ENCODE measurements at regions not wholly inside any gene's neighbourhood (a gene's known extent, or its start where the extent isn't known, plus 50 kb on each side); places are given as distances from the start of the nearest gene placed in this dataset.

GRCh38 chr7:113763226-113763625 lies 155.6 kb downstream of the PPP1R3A start:
- no peak for TF ChIP-seq POLR2AphosphoS5 (IDR thresholded peaks at IDR 0.05)
- TF ChIP-seq POLR2A (IDR thresholded peaks at IDR 0.05): no peak
- TF ChIP-seq CTCF (IDR thresholded peaks at IDR 0.05): no peak
- TF ChIP-seq EP300 (IDR thresholded peaks at IDR 0.05): no peak

Measured in suprapubic skin (tissue), 4 donors.